ENCODE measurements at regions not wholly inside any gene's neighbourhood (a gene's known extent, or its start where the extent isn't known, plus 50 kb on each side); places are given as distances from the start of the nearest gene placed in this dataset.
A peak's percentile ranks its signal among the peaks of the same experiment; 100 is the strongest.

DNA sequence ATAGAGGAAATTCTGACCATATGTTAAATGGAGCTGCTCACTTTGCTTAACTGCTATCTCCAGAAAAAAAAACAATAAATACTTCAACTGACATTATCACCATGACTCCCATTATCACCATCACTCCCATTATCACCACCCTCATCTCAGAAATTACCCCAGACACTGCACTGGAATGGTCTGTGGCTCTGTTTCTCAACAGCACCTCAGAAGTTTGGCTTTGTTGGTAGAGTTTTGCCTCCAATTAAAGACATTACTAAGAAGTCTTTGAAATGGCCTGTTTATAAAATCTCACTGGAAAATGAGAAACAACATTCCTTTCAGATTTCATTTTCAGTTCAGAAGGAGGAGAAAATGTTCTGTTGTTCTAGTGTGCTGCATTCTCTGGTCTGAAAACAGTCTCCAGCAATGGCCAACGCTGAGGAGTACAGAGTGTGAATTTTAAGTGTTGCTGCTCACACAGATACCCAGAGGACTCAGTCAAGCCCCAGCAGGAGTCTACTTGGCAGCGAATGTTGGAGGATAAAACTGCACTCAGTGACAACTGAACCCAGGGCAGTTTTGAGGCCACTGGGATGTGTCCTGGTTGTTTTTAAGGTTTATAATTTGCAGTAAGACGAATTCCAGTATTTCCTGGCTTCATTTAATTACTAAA is 364.5 kb upstream of the CDH2 start:
- no peak for TF ChIP-seq TSHZ2 (CRISPR knock-in tag; IDR thresholded peaks at IDR 0.05)
- TF ChIP-seq, protein P1, sequence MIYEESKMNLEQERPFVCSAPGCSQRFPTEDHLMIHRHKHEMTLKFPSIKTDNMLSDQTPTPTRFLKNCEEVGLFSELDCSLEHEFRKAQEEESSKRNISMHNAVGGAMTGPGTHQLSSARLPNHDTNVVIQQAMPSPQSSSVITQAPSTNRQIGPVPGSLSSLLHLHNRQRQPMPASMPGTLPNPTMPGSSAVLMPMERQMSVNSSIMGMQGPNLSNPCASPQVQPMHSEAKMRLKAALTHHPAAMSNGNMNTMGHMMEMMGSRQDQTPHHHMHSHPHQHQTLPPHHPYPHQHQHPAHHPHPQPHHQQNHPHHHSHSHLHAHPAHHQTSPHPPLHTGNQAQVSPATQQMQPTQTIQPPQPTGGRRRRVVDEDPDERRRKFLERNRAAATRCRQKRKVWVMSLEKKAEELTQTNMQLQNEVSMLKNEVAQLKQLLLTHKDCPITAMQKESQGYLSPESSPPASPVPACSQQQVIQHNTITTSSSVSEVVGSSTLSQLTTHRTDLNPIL (CRISPR knock-in tag; IDR thresholded peaks at IDR 0.05; ENCODE audit: low read depth), result no peak
- no peak for TF ChIP-seq ZFP3 (CRISPR knock-in tag; IDR thresholded peaks at IDR 0.05)
- TF ChIP-seq POU6F1 (CRISPR knock-in tag; IDR thresholded peaks at IDR 0.05; ENCODE audit: borderline replicate concordance, low read depth), result no peak
- TF ChIP-seq GLIS3 (CRISPR knock-in tag; IDR thresholded peaks at IDR 0.05), result no peak
- TF ChIP-seq BACH2 (CRISPR knock-in tag; IDR thresholded peaks at IDR 0.05; ENCODE audit: borderline replicate concordance), result no peak
- no peak for TF ChIP-seq ZC3H10 (CRISPR knock-in tag; IDR thresholded peaks at IDR 0.05)
- peak; percentile 78 for ATAC-seq

GRCh38 chr18:28529644-28530043 is 352.7 kb upstream of the CDH2 start:
- ATAC-seq, result no peak
- no peak for TF ChIP-seq ARNTL (CRISPR knock-in tag; IDR thresholded peaks at IDR 0.05; ENCODE audit: borderline replicate concordance, low read depth)
- no peak for TF ChIP-seq GLIS3 (CRISPR knock-in tag; IDR thresholded peaks at IDR 0.05)
- TF ChIP-seq TCF4 (CRISPR knock-in tag; IDR thresholded peaks at IDR 0.05; ENCODE audit: borderline replicate concordance), result no peak
- TF ChIP-seq, protein P1 (CRISPR knock-in tag; IDR thresholded peaks at IDR 0.05; ENCODE audit: low read depth), result no peak
- no peak for TF ChIP-seq ZNF565 (CRISPR knock-in tag; conservative IDR thresholded peaks at IDR 0.05; ENCODE audit: low read depth)

- no peak for TF ChIP-seq ISL1 (CRISPR knock-in tag; IDR thresholded peaks at IDR 0.05)
- no peak for ATAC-seq
These were observed 349.3 kb upstream of the CDH2 start for GRCh38 chr18:28526196-28526595.

DNA sequence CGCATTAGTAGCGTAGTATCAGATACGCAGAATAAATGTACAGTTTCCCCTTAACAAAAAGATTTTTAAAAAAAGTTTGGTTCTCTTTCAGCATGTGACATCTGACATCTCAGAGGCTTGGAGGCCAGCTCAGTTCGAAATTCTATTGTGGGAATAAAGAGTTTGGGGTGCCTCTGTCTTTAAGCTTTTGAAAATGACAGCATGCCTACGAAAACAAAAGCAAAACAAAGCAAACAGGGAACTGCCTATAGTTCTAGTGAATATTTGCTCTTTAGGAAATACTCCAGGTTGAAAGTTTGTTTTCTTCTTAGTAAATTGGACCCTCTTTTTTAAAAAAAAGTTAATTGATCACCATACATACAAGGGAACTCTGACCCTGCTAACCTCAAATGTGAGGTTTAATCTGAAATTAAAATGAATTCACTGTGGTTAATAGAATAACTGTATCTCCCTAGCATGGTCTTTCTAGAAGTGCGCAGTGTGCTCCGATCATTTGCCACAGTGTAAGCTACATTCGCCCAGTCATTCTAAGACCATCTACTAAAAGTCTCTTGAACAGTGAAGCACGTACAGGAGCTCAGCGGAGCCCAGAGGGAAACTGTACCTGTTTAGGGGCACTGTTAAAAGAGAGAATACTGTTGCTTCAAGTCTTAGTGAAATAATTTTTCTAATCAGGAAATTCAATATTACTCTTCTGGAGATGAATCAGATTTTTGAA is 347.0 kb upstream of the CDH2 start:
- no peak for ATAC-seq
- TF ChIP-seq OSR1 (CRISPR knock-in tag; IDR thresholded peaks at IDR 0.05), result no peak
- TF ChIP-seq ZFP30 (CRISPR knock-in tag; IDR thresholded peaks at IDR 0.05), result no peak
- TF ChIP-seq TOX (CRISPR knock-in tag; IDR thresholded peaks at IDR 0.05; ENCODE audit: borderline replicate concordance), result no peak
- TF ChIP-seq ARNTL (CRISPR knock-in tag; IDR thresholded peaks at IDR 0.05; ENCODE audit: borderline replicate concordance, low read depth), result no peak
- TF ChIP-seq ZNF8 (CRISPR knock-in tag; IDR thresholded peaks at IDR 0.05), result no peak
- TF ChIP-seq, protein P2, sequence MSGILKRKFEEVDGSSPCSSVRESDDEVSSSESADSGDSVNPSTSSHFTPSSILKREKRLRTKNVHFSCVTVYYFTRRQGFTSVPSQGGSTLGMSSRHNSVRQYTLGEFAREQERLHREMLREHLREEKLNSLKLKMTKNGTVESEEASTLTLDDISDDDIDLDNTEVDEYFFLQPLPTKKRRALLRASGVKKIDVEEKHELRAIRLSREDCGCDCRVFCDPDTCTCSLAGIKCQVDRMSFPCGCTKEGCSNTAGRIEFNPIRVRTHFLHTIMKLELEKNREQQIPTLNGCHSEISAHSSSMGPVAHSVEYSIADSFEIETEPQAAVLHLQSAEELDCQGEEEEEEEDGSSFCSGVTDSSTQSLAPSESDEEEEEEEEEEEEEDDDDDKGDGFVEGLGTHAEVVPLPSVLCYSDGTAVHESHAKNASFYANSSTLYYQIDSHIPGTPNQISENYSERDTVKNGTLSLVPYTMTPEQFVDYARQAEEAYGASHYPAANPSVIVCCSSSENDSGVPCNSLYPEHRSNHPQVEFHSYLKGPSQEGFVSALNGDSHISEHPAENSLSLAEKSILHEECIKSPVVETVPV (CRISPR knock-in tag; IDR thresholded peaks at IDR 0.05), result no peak
- no peak for TF ChIP-seq BACH2 (CRISPR knock-in tag; IDR thresholded peaks at IDR 0.05; ENCODE audit: borderline replicate concordance)
- no peak for TF ChIP-seq TCF4 (CRISPR knock-in tag; IDR thresholded peaks at IDR 0.05; ENCODE audit: borderline replicate concordance)
- no peak for TF ChIP-seq ZC3H10 (CRISPR knock-in tag; IDR thresholded peaks at IDR 0.05)
- no peak for TF ChIP-seq SNAI2 (CRISPR knock-in tag; IDR thresholded peaks at IDR 0.05)
- TF ChIP-seq ISL1 (CRISPR knock-in tag; IDR thresholded peaks at IDR 0.05), result no peak
- TF ChIP-seq CSDC2 (CRISPR knock-in tag; IDR thresholded peaks at IDR 0.05), result no peak
- no peak for TF ChIP-seq GLIS3 (CRISPR knock-in tag; IDR thresholded peaks at IDR 0.05)
- TF ChIP-seq ZNF70 (CRISPR knock-in tag; IDR thresholded peaks at IDR 0.05), result no peak
- no peak for TF ChIP-seq PPARA (CRISPR knock-in tag; IDR thresholded peaks at IDR 0.05; ENCODE audit: borderline replicate concordance)
- TF ChIP-seq RARB (CRISPR knock-in tag; IDR thresholded peaks at IDR 0.05), result no peak
- no peak for TF ChIP-seq ZFP3 (CRISPR knock-in tag; IDR thresholded peaks at IDR 0.05)
- TF ChIP-seq PATZ1 (CRISPR knock-in tag; IDR thresholded peaks at IDR 0.05; ENCODE audit: borderline replicate concordance), result no peak

Measured in SK-N-SH treated with all-trans-retinoic acid at 6 μM for 48 hours (cell line).